Fibroblast of lung (primary cell): ENCODE measurements at regions not wholly inside any gene's neighbourhood (a gene's known extent, or its start where the extent isn't known, plus 50 kb on each side); places are given as distances from the start of the nearest gene placed in this dataset.
A peak's percentile ranks its signal among the peaks of the same experiment; 100 is the strongest.

Experiments
- CTCF ChIP-seq, 2 donors: IDR thresholded peaks in 1 of 2; conservative IDR thresholded peaks in 1 of 2; 1 replicate in 1 of 2; 2 replicates in 1 of 2; pipeline ENCODE4 v1.5.1; 2011 to 2012; ENCODE audit warnings: low read length in 2 of 2, control low read depth in 1 of 2, inconsistent platforms in 1 of 2, low read depth in 1 of 2, mild to moderate bottlenecking in 1 of 2
- EZH2 ChIP-seq: IDR thresholded peaks from 2 replicates; pipeline ENCODE4 v1.5.1; 2012; ENCODE audit warnings: low read length, control low read depth, mild to moderate bottlenecking; ENCODE audit errors: missing control alignments

DNA sequence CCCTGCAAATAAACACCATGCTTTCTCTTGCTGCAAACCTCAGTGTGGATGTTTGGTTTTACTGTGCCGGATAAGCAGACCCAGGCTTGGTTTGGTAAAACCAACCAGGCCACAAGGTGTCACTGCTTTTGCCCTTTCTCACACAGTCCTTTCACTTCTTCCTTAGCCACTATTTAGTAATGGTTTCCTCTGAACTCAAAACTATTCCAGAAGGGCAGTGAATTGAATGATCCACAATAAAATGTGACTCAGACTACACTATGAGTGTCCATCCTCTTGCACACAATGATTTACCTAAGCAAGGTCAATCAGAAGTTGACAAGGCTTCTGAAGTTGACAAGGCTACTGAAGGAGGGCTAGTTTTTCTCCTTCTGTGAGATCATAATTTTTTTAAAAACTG, 552.4 kb upstream of the CCDC54 start:
- TF ChIP-seq CTCF (conservative IDR thresholded peaks at IDR 0.05 in 1 of 2, IDR thresholded peaks at IDR 0.05 in 1 of 2; ENCODE audit: low read depth in 1 of 2, low read length in 2 of 2) = peak; percentile 39 to 44
- no peak for TF ChIP-seq EZH2
